ENCODE measurements at regions not wholly inside any gene's neighbourhood (a gene's known extent, or its start where the extent isn't known, plus 50 kb on each side); places are given as distances from the start of the nearest gene placed in this dataset.

DNA sequence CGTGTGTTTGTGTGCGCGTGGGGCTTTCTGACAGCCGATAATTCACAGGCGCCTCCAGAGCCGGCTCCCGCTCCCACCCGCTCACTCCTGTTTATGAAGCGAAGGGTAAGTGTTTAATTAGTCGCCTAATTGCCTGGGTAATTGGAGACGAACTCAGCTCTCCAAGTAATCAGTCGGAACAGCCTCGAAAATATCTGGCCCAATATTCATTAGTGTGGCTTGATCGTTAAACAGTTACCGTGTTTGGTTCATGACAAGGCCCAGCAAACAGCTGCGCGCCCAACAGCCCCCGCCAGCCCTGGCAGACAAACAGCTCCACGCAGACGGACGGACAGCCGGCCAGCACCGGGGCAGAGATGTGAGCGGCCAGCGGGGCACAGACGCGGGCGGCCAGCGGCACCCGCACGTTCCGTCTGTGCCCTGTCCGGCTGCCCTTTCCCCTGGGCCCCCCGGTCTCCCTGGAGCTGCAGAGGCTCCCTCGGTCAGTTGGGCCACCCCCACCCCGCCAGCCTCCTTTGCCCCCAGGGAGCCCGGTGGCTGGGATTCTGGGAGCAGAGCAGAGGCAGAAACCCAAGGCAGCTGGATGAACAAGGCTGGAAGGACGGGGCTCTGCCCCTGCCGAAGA is 98.2 kb downstream of the UNCX start:
- TF ChIP-seq POLR2A (IDR thresholded peaks at IDR 0.05), result no peak
- TF ChIP-seq, protein P1, sequence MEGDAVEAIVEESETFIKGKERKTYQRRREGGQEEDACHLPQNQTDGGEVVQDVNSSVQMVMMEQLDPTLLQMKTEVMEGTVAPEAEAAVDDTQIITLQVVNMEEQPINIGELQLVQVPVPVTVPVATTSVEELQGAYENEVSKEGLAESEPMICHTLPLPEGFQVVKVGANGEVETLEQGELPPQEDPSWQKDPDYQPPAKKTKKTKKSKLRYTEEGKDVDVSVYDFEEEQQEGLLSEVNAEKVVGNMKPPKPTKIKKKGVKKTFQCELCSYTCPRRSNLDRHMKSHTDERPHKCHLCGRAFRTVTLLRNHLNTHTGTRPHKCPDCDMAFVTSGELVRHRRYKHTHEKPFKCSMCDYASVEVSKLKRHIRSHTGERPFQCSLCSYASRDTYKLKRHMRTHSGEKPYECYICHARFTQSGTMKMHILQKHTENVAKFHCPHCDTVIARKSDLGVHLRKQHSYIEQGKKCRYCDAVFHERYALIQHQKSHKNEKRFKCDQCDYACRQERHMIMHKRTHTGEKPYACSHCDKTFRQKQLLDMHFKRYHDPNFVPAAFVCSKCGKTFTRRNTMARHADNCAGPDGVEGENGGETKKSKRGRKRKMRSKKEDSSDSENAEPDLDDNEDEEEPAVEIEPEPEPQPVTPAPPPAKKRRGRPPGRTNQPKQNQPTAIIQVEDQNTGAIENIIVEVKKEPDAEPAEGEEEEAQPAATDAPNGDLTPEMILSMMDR (IDR thresholded peaks at IDR 0.05), result no peak

All from uterus (tissue), 2 donors.